Liver (tissue), 8 donors: ENCODE measurements at regions not wholly inside any gene's neighbourhood (a gene's known extent, or its start where the extent isn't known, plus 50 kb on each side); places are given as distances from the start of the nearest gene placed in this dataset.

Experiments
- DNase-seq: peaks from one replicate; pipeline ENCODE4 v3.0.0-alpha.2; 2017; ENCODE audit warnings: low spot score
- H3K27ac ChIP-seq, 2 donors: one replicate each; pipeline ENCODE4 v1.7.0; 2013; ENCODE audit warnings: inconsistent platforms in 2 of 2, low read length in 2 of 2, control low read depth in 1 of 2, low read depth in 1 of 2, mild to moderate bottlenecking in 1 of 2
- H3K27me3 ChIP-seq, 4 donors: one replicate each; pipeline versions ENCODE4 v1.6.1 to v1.7.0; 2013; ENCODE audit warnings: low read length in 3 of 4, inconsistent platforms in 1 of 4, mild to moderate bottlenecking in 1 of 4, moderate library complexity in 1 of 4; ENCODE audit not compliant: control insufficient read depth in 4 of 4, insufficient read depth in 4 of 4
- H3K36me3 ChIP-seq, 4 donors: one replicate each; pipeline versions ENCODE4 v1.6.1 to v1.7.0; 2013; ENCODE audit warnings: low read length in 3 of 4, mild to moderate bottlenecking in 3 of 4, low read depth in 1 of 4, moderate library complexity in 1 of 4; ENCODE audit not compliant: control insufficient read depth in 4 of 4, insufficient read depth in 3 of 4
- H3K4me1 ChIP-seq, 4 donors: one replicate each; pipeline versions ENCODE4 v1.6.1 to v1.7.0; 2013; ENCODE audit warnings: low read length in 3 of 4, mild to moderate bottlenecking in 3 of 4, moderate library complexity in 1 of 4; ENCODE audit not compliant: control insufficient read depth in 4 of 4, insufficient read depth in 4 of 4
- H3K4me3 ChIP-seq, 3 donors: one replicate each; pipeline versions ENCODE4 v1.6.1 to v1.7.0; 2013; ENCODE audit warnings: low read length in 3 of 3, control low read depth in 1 of 3, low read depth in 1 of 3, mild to moderate bottlenecking in 1 of 3
- H3K9ac ChIP-seq, 2 donors: one replicate each; pipeline ENCODE4 v1.7.0; 2013; ENCODE audit warnings: low read length in 2 of 2, mild to moderate bottlenecking in 2 of 2, moderate library complexity in 2 of 2, control low read depth in 1 of 2, low read depth in 1 of 2
- H3K9me3 ChIP-seq, 4 donors: one replicate each; pipeline versions ENCODE4 v1.6.1 to v1.7.0; 2013; ENCODE audit warnings: low read length in 3 of 4; ENCODE audit not compliant: control insufficient read depth in 4 of 4
- ATF3 ChIP-seq: IDR thresholded peaks from 2 replicates; pipeline ENCODE4 v1.6.1; 2016; ENCODE audit warnings: antibody characterized with exemption
- EGR1 ChIP-seq, 2 donors: IDR thresholded peaks; 2 replicates each; pipeline ENCODE4 v1.6.1; 2016 to 2018; ENCODE audit warnings: antibody characterized with exemption in 2 of 2, low read depth in 2 of 2
- FOXA2 ChIP-seq: IDR thresholded peaks from 2 replicates; pipeline ENCODE4 v1.6.1; 2016; ENCODE audit warnings: antibody characterized with exemption
- GABPA ChIP-seq, 2 donors: IDR thresholded peaks in 1 of 2; conservative IDR thresholded peaks in 1 of 2; 2 replicates each; pipeline ENCODE4 v1.6.1; 2016; ENCODE audit warnings: antibody characterized with exemption in 2 of 2, mild to moderate bottlenecking in 1 of 2, moderate library complexity in 1 of 2
- HNF4A ChIP-seq, 2 donors: conservative IDR thresholded peaks; 2 replicates each; pipeline ENCODE4 v1.6.1; 2016; ENCODE audit warnings: antibody characterized with exemption in 2 of 2, mild to moderate bottlenecking in 2 of 2
- HNF4G ChIP-seq: IDR thresholded peaks from 2 replicates; pipeline ENCODE4 v1.6.1; 2016; ENCODE audit warnings: antibody characterized with exemption
- JUND ChIP-seq, 2 donors: IDR thresholded peaks; 2 replicates each; pipeline ENCODE4 v1.6.1; 2016; ENCODE audit warnings: antibody characterized with exemption in 2 of 2
- MAX ChIP-seq: IDR thresholded peaks from 2 replicates; pipeline ENCODE4 v1.6.1; 2016; ENCODE audit warnings: antibody characterized with exemption
- NR2F2 ChIP-seq: IDR thresholded peaks from 2 replicates; pipeline ENCODE4 v1.6.1; 2016; ENCODE audit warnings: antibody characterized with exemption
- RAD21 ChIP-seq, 2 donors: IDR thresholded peaks; 2 replicates each; pipeline ENCODE4 v1.6.1; 2016; ENCODE audit warnings: antibody characterized with exemption in 2 of 2, mild to moderate bottlenecking in 2 of 2
- RXRA ChIP-seq, 2 donors: IDR thresholded peaks; 2 replicates each; pipeline ENCODE4 v1.6.1; 2017 to 2018; ENCODE audit warnings: antibody characterized with exemption in 2 of 2, mild to moderate bottlenecking in 1 of 2
- SP1 ChIP-seq: IDR thresholded peaks from 2 replicates; pipeline ENCODE4 v1.6.1; 2018; ENCODE audit warnings: antibody characterized with exemption, mild to moderate bottlenecking
- TAF1 ChIP-seq: conservative IDR thresholded peaks from 2 replicates; pipeline ENCODE4 v1.6.1; 2016; ENCODE audit warnings: antibody characterized with exemption, mild to moderate bottlenecking
- YY1 ChIP-seq: IDR thresholded peaks from 2 replicates; pipeline ENCODE4 v1.6.1; 2016; ENCODE audit warnings: antibody characterized with exemption, mild to moderate bottlenecking
- ZBTB33 ChIP-seq: IDR thresholded peaks from 2 replicates; pipeline ENCODE4 v1.6.1; 2016; ENCODE audit warnings: antibody characterized with exemption
- WGBS: extraction: QIAGEN DNeasy Blood & Tissue Kit; methylation state at CpG from one replicate; pipeline ENCODE4 v1.1.7; 2013; 5-methylcytosine and 5-hydroxymethylcytosine counted together
- TF ChIP-seq, protein P1 (sequence below): fragments of 150-350 bp; IDR thresholded peaks from 2 replicates; pipeline ENCODE4 v1.5.1; 2017; ENCODE audit warnings: improper control_type of control experiment, low read depth, low read length; ENCODE audit not compliant: missing input control
- donor health status: healthy.
- donor health status: healthy.
- donor health status: healthy.
- donor health status: healthy.
- donor health status: healthy.

GRCh38 chrX:28205905-28206304 lies 224.7 kb upstream of the DCAF8L1 start:
- DNase-seq = no peak
- Histone ChIP-seq H3K27ac (no peak overlapping the region), H3K9me3 (no peaks in the 10 kb centered on the region), H3K4me1 (no peaks in the 10 kb centered on the region), H3K36me3 (no peaks in the 10 kb centered on the region), H3K4me3 (no peak overlapping the region), H3K9ac (no peak overlapping the region), H3K27me3 (peaks cover 0 to 2% (median 0%) of the 10 kb centered on the region in 4 donors)
- TF ChIP-seq, protein P1, sequence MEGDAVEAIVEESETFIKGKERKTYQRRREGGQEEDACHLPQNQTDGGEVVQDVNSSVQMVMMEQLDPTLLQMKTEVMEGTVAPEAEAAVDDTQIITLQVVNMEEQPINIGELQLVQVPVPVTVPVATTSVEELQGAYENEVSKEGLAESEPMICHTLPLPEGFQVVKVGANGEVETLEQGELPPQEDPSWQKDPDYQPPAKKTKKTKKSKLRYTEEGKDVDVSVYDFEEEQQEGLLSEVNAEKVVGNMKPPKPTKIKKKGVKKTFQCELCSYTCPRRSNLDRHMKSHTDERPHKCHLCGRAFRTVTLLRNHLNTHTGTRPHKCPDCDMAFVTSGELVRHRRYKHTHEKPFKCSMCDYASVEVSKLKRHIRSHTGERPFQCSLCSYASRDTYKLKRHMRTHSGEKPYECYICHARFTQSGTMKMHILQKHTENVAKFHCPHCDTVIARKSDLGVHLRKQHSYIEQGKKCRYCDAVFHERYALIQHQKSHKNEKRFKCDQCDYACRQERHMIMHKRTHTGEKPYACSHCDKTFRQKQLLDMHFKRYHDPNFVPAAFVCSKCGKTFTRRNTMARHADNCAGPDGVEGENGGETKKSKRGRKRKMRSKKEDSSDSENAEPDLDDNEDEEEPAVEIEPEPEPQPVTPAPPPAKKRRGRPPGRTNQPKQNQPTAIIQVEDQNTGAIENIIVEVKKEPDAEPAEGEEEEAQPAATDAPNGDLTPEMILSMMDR = no peak
- no peak for TF ChIP-seq JUND (IDR thresholded peaks at IDR 0.05)
- 90% methylated on average over 2 of the region's 2 CpGs for WGBS

DNA sequence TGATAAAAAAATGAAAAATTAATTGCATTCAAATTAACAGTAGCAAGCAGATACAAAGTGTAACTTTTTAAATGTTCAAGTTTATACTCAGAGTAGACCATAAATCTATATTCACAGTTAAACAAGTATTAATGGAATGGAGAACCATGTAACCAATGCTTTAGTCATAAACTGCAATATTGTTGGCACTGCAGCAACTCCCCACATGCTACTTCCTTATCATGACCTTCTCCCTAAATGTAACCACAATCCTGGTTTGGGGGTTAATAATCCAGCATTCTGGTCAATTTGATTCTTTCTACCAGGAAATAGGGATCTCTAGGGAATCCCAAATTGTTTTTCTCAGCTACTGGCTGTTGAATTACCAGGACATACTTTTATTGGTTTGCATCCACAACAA lies 223.9 kb upstream of the DCAF8L1 start:
- H3K27me3 ChIP-seq = peaks cover 0 to 2% (median 0%) of the 10 kb centered on the region in 4 donors
- no peaks in the 10 kb centered on the region for H3K9me3 ChIP-seq
- no peak for DNase-seq
- no peaks in the 10 kb centered on the region for H3K4me1 ChIP-seq
- H3K4me3 ChIP-seq = no peak overlapping the region
- no peaks in the 10 kb centered on the region for H3K36me3 ChIP-seq
- no peak overlapping the region for H3K27ac ChIP-seq
- no peak overlapping the region for H3K9ac ChIP-seq
- no peak for TF ChIP-seq HNF4G
- TF ChIP-seq FOXA2 = no peak
- TF ChIP-seq MAX = no peak
- no peak for TF ChIP-seq YY1
- TF ChIP-seq, protein P1 = no peak

DNA sequence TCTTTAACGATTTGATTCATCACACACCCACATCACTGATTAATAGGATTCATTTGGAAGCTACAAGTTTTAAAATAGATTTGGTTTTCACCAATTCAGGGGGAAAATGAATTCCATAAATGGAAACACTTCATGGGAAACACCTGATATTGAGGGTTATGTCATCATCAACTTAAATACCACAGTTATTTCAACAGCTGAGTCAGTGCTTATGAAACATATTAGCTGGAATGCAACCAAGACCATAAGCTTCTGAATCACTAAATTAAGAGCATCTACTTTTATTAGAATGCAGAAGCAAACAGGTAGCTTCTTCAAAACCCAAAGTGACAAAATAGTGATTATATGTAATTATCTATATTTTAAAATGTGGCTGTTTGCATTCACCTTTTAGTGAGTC lies 207.8 kb upstream of the DCAF8L1 start:
- no peak overlapping the region for H3K9ac ChIP-seq

More for the DNA sequence above, 207.8 kb upstream of the DCAF8L1 start:
- no peak for DNase-seq
- TF ChIP-seq NR2F2 = no peak
- TF ChIP-seq ZBTB33 = no peak
- no peak for TF ChIP-seq SP1
- no peak for TF ChIP-seq GABPA (IDR thresholded peaks at IDR 0.05 in 1 of 2, conservative IDR thresholded peaks at IDR 0.05 in 1 of 2)
- TF ChIP-seq JUND (IDR thresholded peaks at IDR 0.05) = no peak
- no peak for TF ChIP-seq HNF4A (conservative IDR thresholded peaks at IDR 0.05)
- no peak for TF ChIP-seq RAD21 (IDR thresholded peaks at IDR 0.05)
- TF ChIP-seq RXRA (IDR thresholded peaks at IDR 0.05) = no peak
- no peak for TF ChIP-seq ATF3
- no peak for TF ChIP-seq EGR1 (IDR thresholded peaks at IDR 0.05; ENCODE audit: low read depth in 2 of 2)
- no peak for TF ChIP-seq TAF1
- TF ChIP-seq FOXA2 = no peak
- TF ChIP-seq HNF4G = no peak
- H3K9me3 ChIP-seq = no peaks in the 10 kb centered on the region
- no peaks in the 10 kb centered on the region for H3K4me1 ChIP-seq
- H3K36me3 ChIP-seq = no peaks in the 10 kb centered on the region
- H3K27me3 ChIP-seq = peaks cover 0 to 2% (median 0%) of the 10 kb centered on the region in 4 donors
- H3K4me3 ChIP-seq = no peak overlapping the region
- WGBS = 72% methylated on average over 1 of the region's 1 CpG
- no peak overlapping the region for H3K27ac ChIP-seq
